Inferior parietal cortex (tissue), 1 donor: ENCODE measurements at regions not wholly inside any gene's neighbourhood (a gene's known extent, or its start where the extent isn't known, plus 50 kb on each side); places are given as distances from the start of the nearest gene placed in this dataset.
A peak's percentile ranks its signal among the peaks of the same experiment; 100 is the strongest.
"Not testable (repeated sequence)": the region's sequence is repeated elsewhere in the genome, so short reads cannot be mapped to it uniquely, and the experiment has no call there.

Experiments used
- DNase-seq: peaks from one replicate; pipeline ENCODE4 v3.0.0-alpha.2; 2016; ENCODE audit errors: extremely low spot score

DNA sequence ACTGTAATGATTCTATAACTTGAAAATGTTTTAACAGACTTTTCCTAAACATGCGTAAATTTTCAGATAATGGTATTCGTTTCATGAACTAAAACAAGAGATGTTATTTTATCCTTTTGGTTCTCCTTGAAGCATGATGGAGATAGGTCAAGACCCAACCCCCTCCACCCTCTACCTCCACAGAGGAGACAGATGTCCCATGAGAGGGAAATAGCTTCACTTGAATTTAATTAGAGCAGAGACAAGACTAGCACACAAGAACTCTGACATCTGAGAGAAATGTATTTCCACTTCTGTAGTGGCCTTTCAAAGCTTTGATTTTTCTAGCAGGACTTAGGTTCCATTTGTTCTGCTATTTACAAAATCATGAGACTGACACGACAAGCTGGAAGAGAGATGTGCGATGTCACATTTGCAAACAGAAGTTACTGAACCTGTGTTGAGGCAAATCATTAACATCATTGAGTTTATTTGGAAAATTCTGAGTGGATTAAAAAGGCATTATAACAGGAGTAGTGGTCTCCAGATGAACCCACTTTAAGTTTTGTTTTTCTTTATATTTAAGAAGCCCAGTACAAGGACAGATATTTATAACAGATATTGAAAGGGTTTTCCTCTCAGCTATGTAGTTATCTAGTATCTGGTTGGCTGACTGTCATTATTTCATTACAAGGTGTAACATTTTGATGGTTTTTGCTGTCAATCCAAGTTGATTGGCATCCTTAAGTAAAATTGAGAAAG is 276.2 kb downstream of the ASXL3 start:
- DNase-seq, result no peak

- no peak for DNase-seq
These were observed 275.2 kb downstream of the ASXL3 start for GRCh38 chr18:33853187-33853586.

- DNase-seq, result no peak
These were observed 273.6 kb downstream of the ASXL3 start for GRCh38 chr18:33851546-33852078.

- no peak for DNase-seq
These were observed 271.7 kb downstream of the ASXL3 start for GRCh38 chr18:33849731-33850130.

GRCh38 chr18:33844232-33844631 is 266.2 kb downstream of the ASXL3 start:
- peak; percentile 14 for DNase-seq

GRCh38 chr18:33841221-33841967 is 263.4 kb downstream of the ASXL3 start:
- DNase-seq, result no peak

GRCh38 chr18:33840212-33840593 is 262.2 kb downstream of the ASXL3 start:
- no peak for DNase-seq

- peak; percentile 84 for DNase-seq
These were observed 261.6 kb downstream of the ASXL3 start for GRCh38 chr18:33839452-33840211.

DNA sequence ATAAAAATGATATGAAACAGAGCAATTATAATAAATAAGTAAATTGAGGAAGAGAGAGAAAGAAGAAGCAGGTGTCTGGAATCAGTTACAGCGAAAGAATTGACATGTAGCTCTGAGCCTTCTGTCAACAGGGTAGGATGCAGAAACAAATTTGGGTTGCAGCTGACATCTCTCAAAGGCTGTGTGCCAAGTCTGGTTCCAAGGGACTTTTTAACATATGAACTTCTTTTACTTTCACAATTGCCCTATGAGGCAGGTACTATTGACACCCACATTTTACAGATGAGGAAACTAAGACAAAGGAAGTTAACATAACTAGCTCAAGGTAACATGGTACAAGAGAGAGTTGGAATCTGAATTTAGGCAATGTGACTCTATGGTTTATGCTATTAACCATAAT is 260.0 kb downstream of the ASXL3 start:
- DNase-seq, result no peak

DNA sequence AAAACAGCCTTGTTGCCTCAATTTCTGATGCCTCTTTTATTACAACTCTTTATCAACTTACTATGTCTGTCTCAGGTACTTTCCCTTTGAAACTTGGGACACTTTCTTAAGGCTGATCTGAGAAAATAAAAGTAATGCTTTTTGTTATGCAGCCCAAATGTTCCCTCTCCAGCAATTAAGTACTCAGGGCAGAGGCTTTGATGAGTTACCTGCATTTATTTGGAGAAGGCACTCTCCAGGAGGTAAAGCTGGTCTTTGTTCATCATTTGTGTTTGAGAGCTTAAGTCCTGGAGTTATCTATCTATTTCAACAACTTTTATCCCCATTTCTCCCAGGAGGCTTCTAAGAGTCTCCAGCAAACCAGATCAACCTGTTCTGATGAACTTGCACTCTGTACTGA is 259.2 kb downstream of the ASXL3 start:
- DNase-seq, result no peak

DNA sequence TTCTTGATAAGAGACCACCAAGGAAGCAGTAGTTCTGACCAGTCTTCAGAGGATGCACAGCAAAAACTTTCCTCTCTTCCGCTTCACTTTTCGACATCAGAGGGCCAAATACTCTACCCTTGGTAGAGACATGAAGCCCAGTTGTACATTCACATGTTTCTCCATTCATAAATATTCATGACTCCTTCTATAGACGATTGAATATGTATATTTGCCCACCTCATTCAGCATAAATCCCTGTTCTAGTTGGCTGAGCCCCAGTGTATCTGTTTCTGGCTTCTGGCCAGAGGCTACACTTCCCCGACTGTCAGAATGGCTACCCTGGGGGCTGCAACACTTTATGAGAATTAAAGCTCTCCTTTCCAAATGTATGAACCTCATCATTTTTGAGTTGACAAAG is 258.5 kb downstream of the ASXL3 start:
- DNase-seq, result no peak

- DNase-seq, result no peak
These were observed 257.4 kb downstream of the ASXL3 start for GRCh38 chr18:33835419-33835818.

- DNase-seq, result no peak
These were observed 255.8 kb downstream of the ASXL3 start for GRCh38 chr18:33833842-33834241.

- DNase-seq, result no peak
These were observed 253.4 kb downstream of the ASXL3 start for GRCh38 chr18:33831424-33831823.

DNA sequence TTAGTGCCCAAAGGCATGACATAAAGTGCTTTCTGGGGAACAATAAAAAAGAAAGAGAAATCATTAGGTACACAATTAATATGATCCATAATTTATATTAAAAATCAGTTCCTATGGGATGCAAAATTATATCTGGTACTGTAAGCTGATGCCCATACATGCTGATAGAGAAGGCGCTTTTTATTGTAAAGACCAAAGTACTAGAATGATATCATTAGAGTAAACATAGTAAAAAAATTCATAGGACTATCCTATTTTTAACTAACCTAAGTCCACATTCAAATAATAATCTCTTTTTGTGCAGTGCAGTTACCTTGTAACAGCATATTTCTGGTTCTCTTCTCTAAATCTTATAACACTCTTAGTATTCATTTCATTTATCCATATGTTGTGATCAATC is 252.2 kb downstream of the ASXL3 start:
- DNase-seq, result no peak

- DNase-seq, result no peak
These were observed 250.9 kb downstream of the ASXL3 start for GRCh38 chr18:33828949-33829348.

DNA sequence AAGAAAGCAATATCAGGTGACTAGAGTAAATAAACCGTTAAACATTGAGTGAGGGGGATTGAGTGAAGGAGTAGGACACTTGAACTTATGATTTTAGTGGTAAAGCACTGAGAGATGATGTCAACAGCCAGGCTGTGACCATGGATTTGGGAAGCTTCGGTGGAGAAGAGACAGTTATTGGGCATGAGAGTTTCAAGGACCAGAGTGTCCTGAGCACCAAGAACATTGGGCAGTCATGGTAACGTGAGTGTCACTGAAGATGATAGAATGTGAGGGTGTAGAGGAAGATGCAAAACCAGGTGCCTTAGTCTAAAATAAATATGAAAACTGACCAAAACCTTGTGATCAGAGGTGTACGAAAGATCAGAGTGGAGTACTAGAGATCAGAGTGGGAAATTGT is 248.1 kb downstream of the ASXL3 start:
- DNase-seq, result no peak

GRCh38 chr18:33821503-33821902 is 243.5 kb downstream of the ASXL3 start:
- DNase-seq, result no peak

DNA sequence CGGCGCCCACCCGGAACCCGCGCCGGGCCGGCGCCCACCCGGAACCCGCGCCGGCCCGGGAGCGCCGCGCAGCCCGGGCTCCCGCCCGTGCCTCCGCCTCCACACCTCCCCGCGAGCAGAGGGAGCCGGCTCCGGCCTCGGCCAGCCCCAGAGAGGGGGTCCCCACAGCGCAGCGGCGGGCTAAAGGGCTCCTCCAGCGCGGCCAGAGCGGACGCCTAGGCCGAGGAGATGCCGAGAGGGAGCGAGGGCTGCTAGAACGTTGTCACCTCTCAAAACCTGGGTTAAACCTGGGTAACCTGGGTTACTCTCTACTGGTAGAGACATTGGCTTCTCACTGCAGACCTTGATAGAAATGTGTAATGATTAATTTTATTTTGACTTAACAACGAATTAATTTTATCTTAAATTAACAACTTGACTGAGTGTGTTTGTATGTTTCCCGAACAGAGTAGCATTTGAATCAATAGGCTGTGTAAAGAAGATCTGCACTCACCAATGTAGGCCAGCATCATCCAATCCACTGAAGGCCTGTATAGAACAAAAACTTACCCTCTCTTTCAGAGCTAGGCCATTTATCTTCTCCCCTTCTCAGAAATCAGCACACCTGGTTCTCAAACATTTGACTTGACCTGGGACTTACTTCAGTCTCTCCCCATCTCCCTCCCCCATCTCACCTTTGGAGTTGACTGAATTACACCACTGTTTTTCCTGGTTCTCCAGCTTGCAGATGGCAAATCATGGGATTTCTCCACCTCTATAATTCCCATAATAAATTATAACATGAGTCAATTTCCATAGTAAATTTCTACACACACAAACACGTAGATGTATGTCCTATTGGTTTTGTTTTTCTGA is 242.7 kb downstream of the ASXL3 start:
- DNase-seq, result no peak

- not testable (repeated sequence) for DNase-seq
These were observed 241.8 kb downstream of the ASXL3 start for GRCh38 chr18:33819692-33820343.

DNA sequence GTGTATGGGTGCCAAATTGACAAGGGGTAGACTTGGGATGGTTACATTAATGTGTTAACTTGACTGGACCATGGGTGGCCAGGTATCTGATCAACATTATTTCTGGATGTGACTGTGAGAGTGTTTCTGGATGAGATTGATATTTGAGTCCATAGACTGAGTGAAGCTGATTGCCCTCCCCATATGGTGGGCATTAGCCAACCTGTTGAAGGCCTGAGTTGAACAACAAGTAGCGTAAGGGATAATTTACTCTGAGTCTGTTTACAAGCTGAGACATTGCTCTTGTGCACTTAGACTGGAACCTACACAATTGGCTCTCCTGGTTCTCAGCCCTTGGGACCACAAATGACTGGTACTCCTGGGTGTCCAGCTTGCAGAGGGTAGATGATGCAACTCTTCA is 240.1 kb downstream of the ASXL3 start:
- no peak for DNase-seq
